Neural cell (in vitro differentiated cells): ENCODE measurements at regions not wholly inside any gene's neighbourhood (a gene's known extent, or its start where the extent isn't known, plus 50 kb on each side); places are given as distances from the start of the nearest gene placed in this dataset.

Experiments used
- H2AFZ ChIP-seq: fragments of 200-600, 300-800 bp; sonication (generic), shearing (Covaris generic); 2 replicates; pipeline ENCODE4 v1.6.0; 2014; ENCODE audit warnings: low read depth, mild to moderate bottlenecking, antibody characterized with exemption, low read length, moderate library complexity
- H3F3A ChIP-seq: fragments of 200-600 bp; shearing (Covaris generic); 2 replicates; pipeline ENCODE4 v1.6.1; 2016; ENCODE audit warnings: mild to moderate bottlenecking, moderate library complexity, mixed read lengths, antibody characterized with exemption, low read length; ENCODE audit not compliant: insufficient read depth, poor library complexity, severe bottlenecking
- H3K27ac ChIP-seq: fragments of 200-600, 300-800 bp; sonication (generic), shearing (Covaris generic); 2 replicates; pipeline ENCODE4 v1.5.1; 2014; ENCODE audit warnings: mild to moderate bottlenecking, low read length, moderate library complexity
- H3K27me3 ChIP-seq: fragments of 300-800, 200-600 bp; sonication (generic), shearing (Covaris generic); 2 replicates; pipeline ENCODE4 v1.6.0; 2014; ENCODE audit warnings: mild to moderate bottlenecking, low read depth, low read length, moderate library complexity; ENCODE audit not compliant: insufficient read depth
- H3K36me3 ChIP-seq: fragments of 300-800, 200-600 bp; sonication (generic), shearing (Covaris generic); 2 replicates; pipeline ENCODE4 v1.5.1; 2014; ENCODE audit warnings: mild to moderate bottlenecking, antibody characterized with exemption, low read length, moderate library complexity; ENCODE audit not compliant: insufficient read depth
- H3K4me2 ChIP-seq: fragments of 300-800, 200-600 bp; sonication (generic), shearing (Covaris generic); 2 replicates; pipeline ENCODE4 v1.6.0; 2014; ENCODE audit warnings: mild to moderate bottlenecking, low read length
- H3K4me3 ChIP-seq: fragments of 300-800, 200-600 bp; sonication (generic), shearing (Covaris generic); 2 replicates; pipeline ENCODE4 v1.5.1; 2014; ENCODE audit warnings: mild to moderate bottlenecking, low read length, moderate library complexity
- H3K79me2 ChIP-seq: fragments of 200-600 bp; shearing (Covaris generic); replicated peaks from 2 replicates; pipeline ENCODE4 v1.6.0; 2014; ENCODE audit warnings: mild to moderate bottlenecking, low read length, moderate library complexity; ENCODE audit not compliant: insufficient read depth
- H3K9ac ChIP-seq: fragments of 300-800, 200-600 bp; sonication (generic), shearing (Covaris generic); 2 replicates; pipeline ENCODE4 v1.6.1; 2016; ENCODE audit warnings: mild to moderate bottlenecking, low read length, mixed read lengths
- H3K9me2 ChIP-seq: fragments of 200-600 bp; shearing (Covaris generic); 2 replicates; pipeline ENCODE4 v1.6.1; 2016; ENCODE audit warnings: mild to moderate bottlenecking, low read length, mixed read lengths; ENCODE audit not compliant: insufficient read depth
- H3K9me3 ChIP-seq: fragments of 200-600, 300-800 bp; sonication (generic), shearing (Covaris generic); 2 replicates; pipeline ENCODE4 v1.6.1; 2016; ENCODE audit warnings: mild to moderate bottlenecking, mixed run types, low read length, moderate library complexity, mixed read lengths
- H4K20me1 ChIP-seq: fragments of 200-600 bp; shearing (Covaris generic); 2 replicates; pipeline ENCODE4 v1.6.1; 2016; ENCODE audit warnings: mild to moderate bottlenecking, mixed run types; ENCODE audit not compliant: insufficient read depth
- CTCF ChIP-seq: fragments of 450-650 bp; IDR thresholded peaks from 2 replicates; pipeline ENCODE4 v1.5.1; 2014; ENCODE audit warnings: antibody characterized with exemption, mild to moderate bottlenecking, moderate library complexity; ENCODE audit not compliant: poor library complexity, severe bottlenecking
- EP300 ChIP-seq: fragments of 450-650 bp; conservative IDR thresholded peaks from 2 replicates; pipeline ENCODE4 v1.6.1; 2014; ENCODE audit warnings: antibody characterized with exemption, mild to moderate bottlenecking, moderate library complexity; ENCODE audit not compliant: poor library complexity, severe bottlenecking
- EZH2 ChIP-seq: fragments of 200-600, 300-800 bp; shearing (Covaris generic), sonication (generic); IDR thresholded peaks from 2 replicates; pipeline ENCODE4 v1.6.1; 2014; ENCODE audit warnings: antibody characterized with exemption, low read length, borderline replicate concordance, mild to moderate bottlenecking; ENCODE audit not compliant: insufficient read depth, poor library complexity, severe bottlenecking
- MXI1 ChIP-seq: fragments of 450-650 bp; conservative IDR thresholded peaks from 2 replicates; pipeline ENCODE4 v1.6.1; 2014; ENCODE audit warnings: antibody characterized with exemption, mild to moderate bottlenecking; ENCODE audit not compliant: poor library complexity, severe bottlenecking
- POLR2AphosphoS5 ChIP-seq: IDR thresholded peaks from 2 replicates; pipeline ENCODE4 v1.6.1; 2012
- RAD21 ChIP-seq: fragments of 450-650 bp; conservative IDR thresholded peaks from 2 replicates; pipeline ENCODE4 v1.6.1; 2014; ENCODE audit warnings: antibody characterized with exemption, mild to moderate bottlenecking, moderate library complexity
- REST ChIP-seq: IDR thresholded peaks from 2 replicates; pipeline ENCODE4 v1.6.1; 2012; ENCODE audit warnings: borderline replicate concordance
- SMC3 ChIP-seq: fragments of 450-650 bp; conservative IDR thresholded peaks from 2 replicates; pipeline ENCODE4 v1.6.1; 2014; ENCODE audit warnings: antibody characterized with exemption, mild to moderate bottlenecking, moderate library complexity; ENCODE audit not compliant: poor library complexity
- TAF1 ChIP-seq: IDR thresholded peaks from 2 replicates; pipeline ENCODE4 v1.6.1; 2012; ENCODE audit warnings: low read depth

- H3K9me3 ChIP-seq = no peaks in the 10 kb centered on the region
- H3K9me2 ChIP-seq = no peaks in the 10 kb centered on the region
- H3K27me3 ChIP-seq = no peaks in the 10 kb centered on the region
- no peak overlapping the region for H2AFZ ChIP-seq
- no peak overlapping the region for H3K27ac ChIP-seq
- H4K20me1 ChIP-seq = no peaks in the 10 kb centered on the region
- no peak overlapping the region for H3K9ac ChIP-seq
- H3K4me2 ChIP-seq = no peak overlapping the region
- H3K79me2 ChIP-seq = no peaks in the 10 kb centered on the region
- no peak for TF ChIP-seq MXI1
- TF ChIP-seq EP300 = no peak
- TF ChIP-seq SMC3 = no peak
- no peak for TF ChIP-seq TAF1
- TF ChIP-seq REST = no peak
- no peak for TF ChIP-seq RAD21
- TF ChIP-seq POLR2AphosphoS5 = no peak
- no peak for TF ChIP-seq CTCF
- TF ChIP-seq EZH2 = no peak
- H3F3A ChIP-seq = no peaks in the 10 kb centered on the region
- no peaks in the 10 kb centered on the region for H3K36me3 ChIP-seq
- H3K4me3 ChIP-seq = no peak overlapping the region
These were observed 721.0 kb upstream of the PKDCC start for GRCh38 chr2:41326851-41327250.

- Histone ChIP-seq H3K9me2 (no peaks in the 10 kb centered on the region), H3K27ac (no peak overlapping the region), H3K4me2 (no peak overlapping the region), H3K36me3 (no peaks in the 10 kb centered on the region), H3K27me3 (no peaks in the 10 kb centered on the region), H3F3A (no peaks in the 10 kb centered on the region), H3K79me2 (no peaks in the 10 kb centered on the region), H2AFZ (no peak overlapping the region), H3K9ac (no peak overlapping the region), H3K4me3 (no peak overlapping the region), H3K9me3 (no peaks in the 10 kb centered on the region), H4K20me1 (no peaks in the 10 kb centered on the region)
- TF ChIP-seq EP300 (no peak), CTCF (no peak), REST (no peak), EZH2 (no peak)
These were observed 718.8 kb upstream of the PKDCC start for GRCh38 chr2:41329040-41329439.
